ENCODE measurements at regions not wholly inside any gene's neighbourhood (a gene's known extent, or its start where the extent isn't known, plus 50 kb on each side); places are given as distances from the start of the nearest gene placed in this dataset.

- H3K36me3 Mint-ChIP-seq: no peaks in the 10 kb centered on the region
- no peaks in the 10 kb centered on the region for H3K27me3 Mint-ChIP-seq
- H3K27ac Mint-ChIP-seq: no peak overlapping the region
- peak; percentile 77 for TF ChIP-seq CTCF (conservative IDR thresholded peaks at IDR 0.05)
- peaks cover 1% of the 10 kb centered on the region for H3K9me3 Mint-ChIP-seq
- H3K4me1 Mint-ChIP-seq (ENCODE audit: unreplicated experiment): no peaks in the 10 kb centered on the region
- no peak overlapping the region for H3K4me3 Mint-ChIP-seq
- no peak for DNase-seq (ENCODE audit: extremely low spot score, unreplicated experiment)
These were observed 488.0 kb downstream of the PRELID2 start for GRCh38 chr5:145347026-145347616.

- Mint-ChIP-seq H3K27ac (no peak overlapping the region), H3K4me1 (ENCODE audit: unreplicated experiment) (no peaks in the 10 kb centered on the region), H3K4me3 (no peak overlapping the region), H3K36me3 (no peaks in the 10 kb centered on the region), H3K9me3 (peaks cover 4% of the 10 kb centered on the region), H3K27me3 (no peaks in the 10 kb centered on the region)
- DNase-seq (ENCODE audit: extremely low spot score, unreplicated experiment): no peak
- TF ChIP-seq CTCF (conservative IDR thresholded peaks at IDR 0.05): no peak
These were observed 489.4 kb downstream of the PRELID2 start for GRCh38 chr5:145345511-145346287.

GRCh38 chr5:145341842-145342241 is 493.3 kb downstream of the PRELID2 start:
- Mint-ChIP-seq H3K4me1 (ENCODE audit: unreplicated experiment) (no peaks in the 10 kb centered on the region), H3K27me3 (no peaks in the 10 kb centered on the region), H3K9me3 (peaks cover 4% of the 10 kb centered on the region), H3K4me3 (no peak overlapping the region), H3K36me3 (no peaks in the 10 kb centered on the region), H3K27ac (no peak overlapping the region)
- TF ChIP-seq CTCF (conservative IDR thresholded peaks at IDR 0.05): no peak
- DNase-seq (ENCODE audit: extremely low spot score, unreplicated experiment): no peak

GRCh38 chr5:145340099-145340498 is 495.0 kb downstream of the PRELID2 start:
- Mint-ChIP-seq H3K27me3 (no peaks in the 10 kb centered on the region), H3K9me3 (peaks cover 4% of the 10 kb centered on the region), H3K4me1 (ENCODE audit: unreplicated experiment) (no peaks in the 10 kb centered on the region), H3K36me3 (no peaks in the 10 kb centered on the region), H3K27ac (no peak overlapping the region), H3K4me3 (no peak overlapping the region)
- no peak for DNase-seq (ENCODE audit: extremely low spot score, unreplicated experiment)
- no peak for TF ChIP-seq CTCF (conservative IDR thresholded peaks at IDR 0.05)

- Mint-ChIP-seq H3K27ac (no peak overlapping the region), H3K4me1 (ENCODE audit: unreplicated experiment) (no peaks in the 10 kb centered on the region), H3K4me3 (no peak overlapping the region), H3K36me3 (no peaks in the 10 kb centered on the region), H3K9me3 (peaks cover 4% of the 10 kb centered on the region), H3K27me3 (no peaks in the 10 kb centered on the region)
- TF ChIP-seq CTCF (conservative IDR thresholded peaks at IDR 0.05): no peak
- DNase-seq (ENCODE audit: extremely low spot score, unreplicated experiment): no peak
These were observed 510.2 kb downstream of the PRELID2 start for GRCh38 chr5:145324767-145325479.
